ENCODE measurements at regions not wholly inside any gene's neighbourhood (a gene's known extent, or its start where the extent isn't known, plus 50 kb on each side); places are given as distances from the start of the nearest gene placed in this dataset.

DNA sequence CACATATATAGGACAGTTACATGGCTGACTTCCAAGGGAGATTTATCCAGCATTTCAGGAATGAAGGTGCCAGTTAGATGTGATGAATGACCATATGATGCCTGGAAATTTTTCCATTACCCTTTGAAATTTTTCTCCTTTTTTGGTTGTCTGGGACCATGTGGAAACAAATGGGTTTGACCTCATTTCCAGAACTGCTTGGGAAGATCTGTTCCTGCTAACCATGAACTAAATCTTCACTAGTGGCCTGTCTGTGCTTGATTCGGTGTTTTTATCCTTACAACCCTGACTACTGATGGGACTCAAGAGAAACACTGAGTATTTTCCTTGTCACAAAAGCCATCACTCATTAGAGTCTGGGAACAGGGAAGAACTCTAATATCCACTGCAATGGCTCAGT is 409.4 kb downstream of the PDCD6IP start:
- TF ChIP-seq POLR2A (IDR thresholded peaks at IDR 0.05; ENCODE audit: extremely low read depth, insufficient read length) (no peak), MYC (IDR thresholded peaks at IDR 0.05; ENCODE audit: low read depth, low read length) (no peak)
- TF ChIP-seq, protein P1, sequence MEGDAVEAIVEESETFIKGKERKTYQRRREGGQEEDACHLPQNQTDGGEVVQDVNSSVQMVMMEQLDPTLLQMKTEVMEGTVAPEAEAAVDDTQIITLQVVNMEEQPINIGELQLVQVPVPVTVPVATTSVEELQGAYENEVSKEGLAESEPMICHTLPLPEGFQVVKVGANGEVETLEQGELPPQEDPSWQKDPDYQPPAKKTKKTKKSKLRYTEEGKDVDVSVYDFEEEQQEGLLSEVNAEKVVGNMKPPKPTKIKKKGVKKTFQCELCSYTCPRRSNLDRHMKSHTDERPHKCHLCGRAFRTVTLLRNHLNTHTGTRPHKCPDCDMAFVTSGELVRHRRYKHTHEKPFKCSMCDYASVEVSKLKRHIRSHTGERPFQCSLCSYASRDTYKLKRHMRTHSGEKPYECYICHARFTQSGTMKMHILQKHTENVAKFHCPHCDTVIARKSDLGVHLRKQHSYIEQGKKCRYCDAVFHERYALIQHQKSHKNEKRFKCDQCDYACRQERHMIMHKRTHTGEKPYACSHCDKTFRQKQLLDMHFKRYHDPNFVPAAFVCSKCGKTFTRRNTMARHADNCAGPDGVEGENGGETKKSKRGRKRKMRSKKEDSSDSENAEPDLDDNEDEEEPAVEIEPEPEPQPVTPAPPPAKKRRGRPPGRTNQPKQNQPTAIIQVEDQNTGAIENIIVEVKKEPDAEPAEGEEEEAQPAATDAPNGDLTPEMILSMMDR (IDR thresholded peaks at IDR 0.05; ENCODE audit: low read depth, low read length) = no peak
- TF ChIP-seq, protein P2, sequence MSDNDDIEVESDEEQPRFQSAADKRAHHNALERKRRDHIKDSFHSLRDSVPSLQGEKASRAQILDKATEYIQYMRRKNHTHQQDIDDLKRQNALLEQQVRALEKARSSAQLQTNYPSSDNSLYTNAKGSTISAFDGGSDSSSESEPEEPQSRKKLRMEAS (IDR thresholded peaks at IDR 0.05; ENCODE audit: low read depth, low read length) = no peak
